Thyroid gland (tissue), 4 donors: ENCODE measurements at regions not wholly inside any gene's neighbourhood (a gene's known extent, or its start where the extent isn't known, plus 50 kb on each side); places are given as distances from the start of the nearest gene placed in this dataset.

ENCODE experiments used
- DNase-seq, 2 donors: peaks; one replicate each; pipeline ENCODE4 v3.0.0-alpha.2; 2019
- H3K27ac ChIP-seq, 3 donors: fragments of 200-600 bp; sonication (generic); 1 replicate in 2 of 3; 2 replicates in 1 of 3; pipeline ENCODE4 v1.5.1; 2016 to 2019; ENCODE audit warnings: mild to moderate bottlenecking in 1 of 3, moderate library complexity in 1 of 3
- H3K27me3 ChIP-seq: fragments of 200-600 bp; sonication (generic); one replicate; pipeline ENCODE4 v1.5.1; 2019
- H3K36me3 ChIP-seq, 2 donors: fragments of 200-600 bp; sonication (generic); one replicate each; pipeline ENCODE4 v1.5.1; 2016 to 2019
- H3K4me1 ChIP-seq, 2 donors: fragments of 200-600 bp; sonication (generic); one replicate each; pipeline ENCODE4 v1.5.1; 2017 to 2019
- H3K4me3 ChIP-seq, 3 donors: fragments of 200-600 bp; sonication (generic); replicated peaks in 1 of 3; 1 replicate in 2 of 3; 2 replicates in 1 of 3; pipeline ENCODE4 v1.5.1; 2016; ENCODE audit warnings: mild to moderate bottlenecking in 1 of 3
- H3K9me3 ChIP-seq: fragments of 200-600 bp; sonication (generic); one replicate; pipeline ENCODE4 v1.5.1; 2017
- POLR2A ChIP-seq, 2 donors: fragments of 450-650 bp; IDR thresholded peaks; one replicate each; pipeline ENCODE4 v1.6.1; 2017; ENCODE audit warnings: antibody characterized with exemption in 2 of 2, mild to moderate bottlenecking in 2 of 2, moderate library complexity in 1 of 2
- WGBS, 2 donors: methylation state at CpG; one replicate each; pipeline ENCODE4 v1.1.5; 2017; 5-methylcytosine and 5-hydroxymethylcytosine counted together
- intact Hi-C: fragments of 100-400 bp; cut with DNase I; formaldehyde crosslinking; loops from one replicate; pipeline ENCODE4 v1.15.1; 2023
- TF ChIP-seq, protein P1 (sequence below), 6 experiments: fragments of 200-600 bp in 3 of 6; fragments of 450-650 bp in 3 of 6; sonication (generic) in 3 of 6; IDR thresholded peaks; one replicate each; pipeline ENCODE4 v1.5.1; 2016 to 2019; ENCODE audit warnings: antibody characterized with exemption in 6 of 6, mild to moderate bottlenecking in 2 of 6, inconsistent platforms in 1 of 6, moderate library complexity in 1 of 6

DNA sequence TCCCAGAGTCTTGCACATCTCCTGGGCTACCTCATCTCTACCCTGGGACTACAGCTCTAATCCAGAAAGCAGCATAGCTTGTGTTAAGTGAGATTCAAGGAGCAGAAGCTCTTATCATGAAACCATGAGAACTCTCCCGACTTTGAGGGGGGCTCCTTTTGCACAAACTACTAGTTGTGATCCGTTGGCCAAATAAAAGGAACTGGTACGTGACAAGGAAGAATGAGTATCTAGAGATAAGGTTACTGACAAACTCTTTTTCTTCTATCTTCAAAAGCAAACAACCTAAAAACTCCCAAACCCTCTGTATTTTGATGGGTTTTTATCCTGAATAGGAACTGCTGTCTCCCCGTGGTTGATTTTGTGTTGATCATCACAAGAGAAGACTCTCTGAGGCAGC lies 168.5 kb downstream of the SLC24A2 start:
- no peaks in the 10 kb centered on the region for H3K36me3 ChIP-seq
- H3K27me3 ChIP-seq = no peaks in the 10 kb centered on the region
- no peak overlapping the region for H3K27ac ChIP-seq
- intact Hi-C loops = no loop called here
- H3K4me3 ChIP-seq = no peak overlapping the region
- 27 to 35% methylated on average over 4 of the region's 4 CpGs for WGBS, 2 donors
- no peak for DNase-seq
- no peak for TF ChIP-seq POLR2A (IDR thresholded peaks at IDR 0.05)
- TF ChIP-seq, protein P1, sequence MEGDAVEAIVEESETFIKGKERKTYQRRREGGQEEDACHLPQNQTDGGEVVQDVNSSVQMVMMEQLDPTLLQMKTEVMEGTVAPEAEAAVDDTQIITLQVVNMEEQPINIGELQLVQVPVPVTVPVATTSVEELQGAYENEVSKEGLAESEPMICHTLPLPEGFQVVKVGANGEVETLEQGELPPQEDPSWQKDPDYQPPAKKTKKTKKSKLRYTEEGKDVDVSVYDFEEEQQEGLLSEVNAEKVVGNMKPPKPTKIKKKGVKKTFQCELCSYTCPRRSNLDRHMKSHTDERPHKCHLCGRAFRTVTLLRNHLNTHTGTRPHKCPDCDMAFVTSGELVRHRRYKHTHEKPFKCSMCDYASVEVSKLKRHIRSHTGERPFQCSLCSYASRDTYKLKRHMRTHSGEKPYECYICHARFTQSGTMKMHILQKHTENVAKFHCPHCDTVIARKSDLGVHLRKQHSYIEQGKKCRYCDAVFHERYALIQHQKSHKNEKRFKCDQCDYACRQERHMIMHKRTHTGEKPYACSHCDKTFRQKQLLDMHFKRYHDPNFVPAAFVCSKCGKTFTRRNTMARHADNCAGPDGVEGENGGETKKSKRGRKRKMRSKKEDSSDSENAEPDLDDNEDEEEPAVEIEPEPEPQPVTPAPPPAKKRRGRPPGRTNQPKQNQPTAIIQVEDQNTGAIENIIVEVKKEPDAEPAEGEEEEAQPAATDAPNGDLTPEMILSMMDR (IDR thresholded peaks at IDR 0.05) = no peak
- H3K4me1 ChIP-seq = no peaks in the 10 kb centered on the region
- H3K9me3 ChIP-seq = no peaks in the 10 kb centered on the region

DNA sequence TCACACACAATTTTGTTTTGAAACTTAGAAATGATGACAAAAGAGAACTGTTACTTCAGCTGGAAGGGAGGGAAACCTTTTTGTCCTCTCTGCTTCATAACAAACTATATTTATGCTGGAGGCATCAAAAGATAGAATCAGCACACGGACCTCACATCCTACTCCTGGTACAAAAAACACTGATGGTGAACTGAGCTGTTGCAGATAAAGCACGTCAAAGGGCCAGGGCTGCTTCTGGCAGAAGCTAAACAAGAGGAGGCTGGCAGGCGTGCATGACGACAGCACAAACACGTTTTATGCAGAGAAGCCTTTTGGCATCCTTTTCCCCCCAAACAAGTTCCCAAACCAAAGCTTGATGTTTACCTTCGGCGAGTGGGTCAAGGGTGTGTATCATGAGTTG lies 169.6 kb downstream of the SLC24A2 start:
- Histone ChIP-seq H3K4me1 (no peaks in the 10 kb centered on the region), H3K27me3 (no peaks in the 10 kb centered on the region), H3K9me3 (no peaks in the 10 kb centered on the region), H3K4me3 (no peak overlapping the region), H3K36me3 (no peaks in the 10 kb centered on the region), H3K27ac (no peak overlapping the region)
- 62 to 65% methylated on average over 7 of the region's 7 CpGs for WGBS, 2 donors
- DNase-seq = no peak
- intact Hi-C loops = no loop called here
- TF ChIP-seq, protein P1 (IDR thresholded peaks at IDR 0.05) = no peak
- TF ChIP-seq POLR2A (IDR thresholded peaks at IDR 0.05) = no peak

DNA sequence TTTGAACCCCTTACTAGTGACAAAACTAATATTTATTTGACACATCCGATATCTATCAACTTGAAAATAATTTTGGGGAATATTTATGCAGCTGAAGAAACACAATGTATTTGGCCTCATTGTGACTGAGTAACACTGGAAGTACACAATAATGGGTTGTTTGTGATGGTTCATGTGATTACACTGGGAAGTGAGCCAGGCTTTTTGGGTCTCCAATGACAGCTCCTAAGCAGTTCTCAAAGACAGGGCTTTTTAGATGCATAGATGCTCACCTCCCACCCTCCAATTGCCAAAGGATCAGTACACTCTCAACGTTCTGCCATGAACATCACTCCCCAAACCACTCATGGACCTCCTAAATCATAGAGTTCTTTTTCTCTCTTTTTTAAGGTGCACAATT lies 170.0 kb downstream of the SLC24A2 start:
- Histone ChIP-seq H3K27me3 (no peaks in the 10 kb centered on the region), H3K27ac (no peak overlapping the region), H3K4me1 (no peaks in the 10 kb centered on the region), H3K9me3 (no peaks in the 10 kb centered on the region), H3K4me3 (no peak overlapping the region), H3K36me3 (no peaks in the 10 kb centered on the region)
- intact Hi-C loops = no loop called here
- TF ChIP-seq POLR2A (IDR thresholded peaks at IDR 0.05) = no peak
- TF ChIP-seq, protein P1 (IDR thresholded peaks at IDR 0.05) = no peak
- DNase-seq = no peak
- 65 to 85% methylated on average over 2 of the region's 2 CpGs for WGBS, 2 donors

DNA sequence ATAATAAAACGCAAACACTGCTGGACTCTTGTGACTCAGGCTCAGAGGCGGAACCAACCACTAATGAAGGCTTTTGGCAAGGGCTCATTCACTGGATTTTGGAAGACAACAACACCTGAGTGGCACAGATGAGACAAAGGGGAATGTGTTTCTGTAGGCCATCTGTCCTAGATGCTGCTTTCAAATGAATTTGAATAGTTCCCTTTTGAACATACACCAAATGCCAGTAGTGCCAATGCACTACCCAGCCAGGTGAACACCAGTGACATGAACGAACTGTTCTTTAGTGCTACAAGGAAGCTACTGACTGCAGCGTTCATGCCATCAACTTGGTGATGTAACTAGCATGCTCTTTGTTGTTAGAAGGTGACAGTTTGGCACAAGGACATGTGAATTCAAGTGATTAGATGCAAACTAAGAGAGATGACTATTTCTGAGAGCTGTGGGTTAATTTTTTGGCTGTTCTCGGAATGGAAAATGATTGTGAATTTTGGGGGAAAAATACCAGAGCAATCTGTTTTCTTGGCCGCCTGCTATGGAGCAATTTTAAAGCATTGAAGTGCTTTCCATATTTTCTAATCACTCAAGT lies 173.7 kb downstream of the SLC24A2 start:
- Histone ChIP-seq H3K27me3 (no peaks in the 10 kb centered on the region), H3K4me1 (no peaks in the 10 kb centered on the region), H3K9me3 (no peaks in the 10 kb centered on the region), H3K27ac (no peak overlapping the region), H3K36me3 (no peaks in the 10 kb centered on the region), H3K4me3 (no peak overlapping the region)
- TF ChIP-seq, protein P1 (IDR thresholded peaks at IDR 0.05) = no peak
- no peak for TF ChIP-seq POLR2A (IDR thresholded peaks at IDR 0.05)
- intact Hi-C loops = no loop called here
- WGBS, 2 donors = 83 to 87% methylated on average over 6 of the region's 6 CpGs
- DNase-seq = no peak

DNA sequence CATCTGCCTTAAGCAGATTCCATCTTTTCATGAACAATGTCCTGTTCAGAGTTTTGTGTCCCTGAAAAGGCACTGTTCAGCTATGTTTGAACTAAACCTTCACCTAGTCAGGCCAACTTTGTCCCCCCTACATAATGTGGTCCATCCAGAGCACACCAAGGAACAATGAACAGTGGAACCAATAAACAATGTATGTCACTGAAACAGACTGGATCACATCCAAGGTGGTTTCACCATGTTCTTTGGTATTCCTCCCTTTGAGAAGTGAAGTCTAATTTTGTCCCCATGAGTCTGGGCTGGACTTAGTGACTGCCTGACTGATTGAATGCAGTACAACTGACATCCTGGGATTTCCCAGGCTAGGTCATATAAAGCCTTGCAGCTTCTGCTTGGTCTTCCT lies 174.5 kb downstream of the SLC24A2 start:
- TF ChIP-seq, protein P1 (IDR thresholded peaks at IDR 0.05) = no peak
- TF ChIP-seq POLR2A (IDR thresholded peaks at IDR 0.05) = no peak
- no peaks in the 10 kb centered on the region for H3K36me3 ChIP-seq
- no peaks in the 10 kb centered on the region for H3K4me1 ChIP-seq
- intact Hi-C loops = no loop called here
- H3K27ac ChIP-seq = no peak overlapping the region
- no peaks in the 10 kb centered on the region for H3K9me3 ChIP-seq
- H3K27me3 ChIP-seq = no peaks in the 10 kb centered on the region
- no peak for DNase-seq
- no peak overlapping the region for H3K4me3 ChIP-seq
